Nephron progenitor cell (in vitro differentiated cells): ENCODE measurements at regions not wholly inside any gene's neighbourhood (a gene's known extent, or its start where the extent isn't known, plus 50 kb on each side); places are given as distances from the start of the nearest gene placed in this dataset.
A peak's percentile ranks its signal among the peaks of the same experiment; 100 is the strongest.

Experiments used
- DNase-seq: peaks from one replicate; pipeline ENCODE4 v3.0.0; 2021
- H3K27ac Mint-ChIP-seq: 2 replicates; pipeline ENCODE4 v1.8.0; 2021; ENCODE audit warnings: mild to moderate bottlenecking, moderate library complexity, mixed read lengths
- H3K27me3 Mint-ChIP-seq: 2 replicates; pipeline ENCODE4 v1.8.0; 2021; ENCODE audit warnings: mild to moderate bottlenecking, low read depth, mixed read lengths; ENCODE audit not compliant: poor library complexity
- H3K36me3 Mint-ChIP-seq: 2 replicates; pipeline ENCODE4 v1.8.0; 2021; ENCODE audit warnings: low read depth, mixed read lengths
- H3K4me1 Mint-ChIP-seq: 2 replicates; pipeline ENCODE4 v1.8.0; 2021; ENCODE audit warnings: mixed read lengths
- H3K4me3 Mint-ChIP-seq: 2 replicates; pipeline ENCODE4 v1.8.0; 2021; ENCODE audit warnings: mild to moderate bottlenecking, moderate library complexity, mixed read lengths
- H3K9me3 Mint-ChIP-seq: 2 replicates; pipeline ENCODE4 v1.8.0; 2021; ENCODE audit warnings: mild to moderate bottlenecking, moderate library complexity, mixed read lengths
- TF ChIP-seq, protein P1 (sequence below): fragments of 200-600 bp; sonication (generic); IDR thresholded peaks from 2 replicates; pipeline ENCODE4 v1.5.0; 2021; ENCODE audit warnings: antibody characterized with exemption

DNA sequence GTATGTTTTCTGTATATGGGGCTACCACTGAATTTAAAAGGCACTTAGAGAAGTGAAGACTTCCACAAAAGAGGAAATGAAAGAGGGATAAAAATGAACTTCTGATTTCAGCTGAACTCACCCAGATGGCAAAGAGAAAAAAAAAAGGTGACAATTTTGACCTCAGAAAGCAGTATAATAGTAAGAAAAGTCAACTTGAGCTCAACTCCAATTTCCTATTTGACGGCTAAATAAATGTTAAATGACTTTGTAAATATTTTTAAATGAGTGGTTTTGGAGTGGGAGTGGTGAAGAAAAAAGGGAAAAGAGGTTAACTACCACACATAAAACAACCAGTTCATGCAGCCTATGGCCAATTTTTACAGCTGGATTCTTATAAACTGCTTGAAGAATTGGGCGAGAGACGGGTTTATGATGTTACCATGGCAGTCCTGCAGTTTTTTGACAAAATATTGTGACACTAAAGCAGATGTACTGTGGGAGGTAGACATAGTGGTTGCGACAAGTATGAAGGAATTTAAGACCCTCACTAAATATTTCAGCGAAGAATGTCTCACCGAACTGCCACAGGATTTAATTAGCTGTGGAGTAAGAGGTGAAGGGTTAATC, 49.8 kb upstream of the ADTRP start:
- peaks cover 57% of the 10 kb centered on the region for H3K4me1 Mint-ChIP-seq

More for the DNA sequence above, 49.8 kb upstream of the ADTRP start:
- Mint-ChIP-seq H3K4me3 (peak overlapping the region; percentile 12), H3K27ac (peak overlapping the region; percentile 2), H3K36me3 (no peaks in the 10 kb centered on the region), H3K27me3 (no peaks in the 10 kb centered on the region), H3K9me3 (no peaks in the 10 kb centered on the region)
- TF ChIP-seq, protein P1, sequence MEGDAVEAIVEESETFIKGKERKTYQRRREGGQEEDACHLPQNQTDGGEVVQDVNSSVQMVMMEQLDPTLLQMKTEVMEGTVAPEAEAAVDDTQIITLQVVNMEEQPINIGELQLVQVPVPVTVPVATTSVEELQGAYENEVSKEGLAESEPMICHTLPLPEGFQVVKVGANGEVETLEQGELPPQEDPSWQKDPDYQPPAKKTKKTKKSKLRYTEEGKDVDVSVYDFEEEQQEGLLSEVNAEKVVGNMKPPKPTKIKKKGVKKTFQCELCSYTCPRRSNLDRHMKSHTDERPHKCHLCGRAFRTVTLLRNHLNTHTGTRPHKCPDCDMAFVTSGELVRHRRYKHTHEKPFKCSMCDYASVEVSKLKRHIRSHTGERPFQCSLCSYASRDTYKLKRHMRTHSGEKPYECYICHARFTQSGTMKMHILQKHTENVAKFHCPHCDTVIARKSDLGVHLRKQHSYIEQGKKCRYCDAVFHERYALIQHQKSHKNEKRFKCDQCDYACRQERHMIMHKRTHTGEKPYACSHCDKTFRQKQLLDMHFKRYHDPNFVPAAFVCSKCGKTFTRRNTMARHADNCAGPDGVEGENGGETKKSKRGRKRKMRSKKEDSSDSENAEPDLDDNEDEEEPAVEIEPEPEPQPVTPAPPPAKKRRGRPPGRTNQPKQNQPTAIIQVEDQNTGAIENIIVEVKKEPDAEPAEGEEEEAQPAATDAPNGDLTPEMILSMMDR = no peak
- no peak for DNase-seq
